Islet precursor cell (in vitro differentiated cells): ENCODE measurements at regions not wholly inside any gene's neighbourhood (a gene's known extent, or its start where the extent isn't known, plus 50 kb on each side); places are given as distances from the start of the nearest gene placed in this dataset.
"Not testable (repeated sequence)": the region's sequence is repeated elsewhere in the genome, so short reads cannot be mapped to it uniquely, and the experiment has no call there.

Experiments
- DNase-seq: peaks from one replicate; pipeline ENCODE4 v3.0.0-alpha.2; 2018

DNA sequence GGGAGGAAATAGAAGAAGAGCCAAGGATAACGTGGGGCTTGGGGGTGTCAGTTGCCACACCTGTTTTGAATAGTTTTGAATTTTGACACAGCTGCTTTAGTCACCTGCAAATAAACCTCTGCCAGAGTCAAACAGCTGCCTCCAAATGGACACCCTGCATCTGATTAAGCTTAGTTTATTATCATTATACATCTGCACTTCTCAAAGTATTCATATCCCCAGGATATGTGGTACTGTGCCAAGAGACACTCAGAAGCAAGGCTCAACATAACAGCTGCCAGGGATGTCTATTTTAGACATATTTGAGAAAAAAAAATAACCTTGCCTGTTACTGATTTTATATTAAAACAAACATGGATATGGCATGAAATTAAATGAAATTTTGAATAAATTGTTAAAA lies 122.5 kb upstream of the WDR75 start:
- no peak for DNase-seq

DNA sequence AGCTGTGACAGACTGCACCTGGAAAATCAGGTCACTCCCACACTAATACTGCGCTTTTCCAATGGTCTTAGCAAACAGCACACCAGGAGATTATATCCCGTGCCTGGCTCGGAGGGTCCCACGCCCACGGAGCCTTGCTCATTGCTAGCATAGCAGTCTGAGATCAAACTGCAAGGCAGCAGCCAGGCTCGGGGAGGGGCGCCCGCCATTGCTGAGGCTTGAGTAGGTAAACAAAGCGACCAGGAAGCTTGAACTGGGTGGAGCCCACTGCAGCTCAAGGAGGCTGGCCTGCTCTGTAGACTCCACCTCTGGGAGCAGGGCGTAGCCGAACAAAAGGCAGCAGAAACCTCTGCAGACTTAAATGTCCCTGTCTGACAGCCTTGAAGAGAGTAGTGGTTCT lies 121.8 kb upstream of the WDR75 start:
- not testable (repeated sequence) for DNase-seq

DNA sequence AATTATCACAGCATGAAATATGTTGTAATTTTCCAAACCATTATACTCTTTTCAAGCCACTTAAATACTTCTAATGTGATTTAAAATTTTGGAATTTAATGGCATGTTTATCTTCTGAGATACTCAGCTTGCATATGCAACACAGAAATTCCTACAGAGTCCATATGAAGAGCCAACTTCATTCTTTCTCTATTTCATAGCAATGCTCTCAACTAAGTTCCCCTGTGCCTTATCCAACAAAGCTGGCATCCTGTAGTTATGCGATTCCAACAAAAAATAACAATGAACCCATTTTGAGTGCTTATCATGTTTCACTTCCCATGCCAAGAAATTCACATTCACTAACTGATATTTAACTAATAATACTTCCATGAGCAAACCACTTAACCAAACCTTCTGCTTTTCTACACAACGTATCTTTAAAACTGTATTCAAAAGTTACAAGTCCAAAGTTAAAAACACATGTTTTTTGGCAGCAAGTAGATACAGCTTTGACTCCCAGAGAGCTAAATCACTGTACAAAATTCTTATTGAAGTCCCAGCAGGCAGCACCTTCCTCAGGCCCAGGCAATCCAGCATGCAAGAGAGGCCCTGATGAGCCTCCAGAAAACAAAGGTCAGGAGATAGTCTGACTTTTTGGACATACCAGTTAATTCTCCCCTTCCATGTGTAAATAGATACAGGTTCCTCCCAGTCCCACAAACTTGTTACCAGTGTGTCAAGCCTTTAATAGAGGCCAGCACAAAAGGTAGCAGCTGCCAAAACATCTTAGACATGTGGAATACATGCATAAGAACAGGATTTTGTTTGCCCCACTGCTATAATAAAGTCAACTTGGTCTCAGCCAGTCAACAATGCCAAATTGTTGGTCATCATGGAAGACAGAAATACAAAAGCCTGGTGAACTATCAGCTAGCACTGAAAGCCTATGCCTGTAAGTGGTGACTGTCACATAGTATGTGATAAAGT lies 113.1 kb upstream of the WDR75 start:
- no peak for DNase-seq

DNA sequence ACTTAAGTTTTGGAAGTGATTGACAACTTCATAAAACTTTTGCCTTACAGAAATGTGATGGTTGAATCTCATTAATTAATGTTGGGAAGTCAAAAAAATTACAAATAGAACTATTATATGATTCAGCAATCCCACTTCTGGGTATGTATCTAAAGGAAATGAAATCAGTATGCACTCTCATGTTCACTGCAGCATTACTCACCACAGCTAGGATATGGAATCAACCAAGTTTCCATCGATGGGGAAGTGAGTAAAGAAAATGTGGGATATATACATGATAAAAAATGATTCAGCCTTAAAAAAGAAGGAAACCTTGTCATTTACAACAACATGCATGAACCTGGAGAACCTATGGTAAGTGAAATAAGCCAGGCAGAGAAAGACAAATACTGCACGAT lies 112.4 kb upstream of the WDR75 start:
- no peak for DNase-seq

DNA sequence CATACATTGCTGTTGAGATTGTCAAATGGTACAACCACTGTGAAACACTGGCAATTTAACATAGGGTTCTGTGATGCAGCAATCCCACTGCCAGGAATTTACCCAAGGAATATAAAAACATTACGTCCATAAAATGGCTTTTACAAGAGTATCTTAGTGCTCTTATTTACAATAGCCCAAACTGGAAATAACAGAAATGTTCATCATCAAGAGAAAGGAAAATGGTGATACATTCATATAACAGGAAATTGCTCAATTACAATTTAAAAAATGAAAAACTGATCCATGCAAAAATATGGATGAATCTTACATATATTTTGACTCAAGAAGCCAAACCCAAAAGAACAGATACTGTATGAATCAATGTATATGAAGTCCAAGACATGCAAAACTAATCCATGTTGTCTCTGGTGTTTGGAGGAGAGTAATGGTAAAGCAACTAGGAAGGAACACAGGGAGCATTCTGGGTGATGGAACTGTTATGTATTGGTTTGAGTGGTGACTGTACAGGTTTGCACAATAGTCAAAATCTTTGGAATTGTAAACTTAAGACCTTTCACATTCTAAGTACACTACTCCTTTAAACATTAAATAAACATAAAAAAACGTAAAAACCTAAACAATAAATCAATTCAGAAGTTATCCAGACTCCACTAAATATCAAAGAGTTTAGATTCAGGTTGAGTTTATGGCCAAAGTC lies 104.8 kb upstream of the WDR75 start:
- DNase-seq, result no peak

DNA sequence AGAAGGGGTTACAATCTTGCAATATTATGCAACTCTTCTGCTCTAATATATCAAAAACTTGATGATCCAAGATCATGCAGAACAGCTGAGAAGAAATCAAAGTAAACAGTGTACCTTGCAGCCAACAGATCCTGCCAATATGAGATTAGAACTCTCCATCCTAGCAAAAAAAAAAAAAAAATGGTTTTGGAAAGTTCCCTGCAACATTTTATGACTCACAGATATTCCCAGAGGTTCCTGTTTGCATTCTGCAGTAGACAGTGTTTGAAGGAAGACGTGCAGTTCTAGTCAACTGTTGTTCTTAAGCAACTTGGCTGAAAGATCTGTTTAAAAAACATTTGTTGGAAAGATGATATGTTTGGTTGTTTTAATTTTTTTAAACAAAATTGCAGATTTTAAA lies 103.6 kb upstream of the WDR75 start:
- no peak for DNase-seq

DNA sequence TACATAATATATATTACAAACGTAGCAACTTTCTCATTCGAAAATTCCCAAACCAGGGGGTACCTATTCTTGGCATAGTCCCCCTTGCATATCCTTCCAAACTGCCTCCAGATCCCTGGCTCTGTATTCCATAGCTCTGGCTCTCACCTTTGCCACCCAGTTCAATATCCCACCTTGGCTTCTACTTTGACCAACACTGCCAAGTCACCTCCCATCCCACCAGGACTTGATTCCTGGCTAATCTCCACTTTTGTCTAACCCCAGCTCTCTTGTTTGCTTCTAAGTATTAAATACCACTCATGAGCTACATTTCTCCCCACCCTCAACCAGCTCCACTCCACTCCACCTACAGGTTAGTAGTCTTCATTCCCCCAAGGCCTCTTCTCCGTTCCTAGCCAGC lies 103.2 kb upstream of the WDR75 start:
- DNase-seq, result no peak

DNA sequence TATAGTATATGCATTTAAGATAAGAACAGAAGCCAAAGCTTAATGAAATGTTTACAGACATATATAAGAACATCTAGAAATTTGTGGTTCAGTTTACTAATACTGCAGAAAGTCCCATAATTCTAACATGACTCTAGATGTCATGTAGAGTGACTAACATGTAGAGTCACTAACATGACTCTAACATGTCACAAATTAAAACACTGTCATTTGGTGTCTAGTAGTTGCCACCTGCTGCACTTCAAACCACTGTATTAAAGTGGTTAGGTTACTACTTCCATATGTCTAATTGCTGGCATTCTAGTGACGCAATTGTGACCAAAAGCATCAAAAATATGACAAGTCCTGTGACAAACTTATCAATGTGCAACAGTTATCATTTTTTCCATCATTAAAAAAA lies 100.2 kb upstream of the WDR75 start:
- no peak for DNase-seq

DNA sequence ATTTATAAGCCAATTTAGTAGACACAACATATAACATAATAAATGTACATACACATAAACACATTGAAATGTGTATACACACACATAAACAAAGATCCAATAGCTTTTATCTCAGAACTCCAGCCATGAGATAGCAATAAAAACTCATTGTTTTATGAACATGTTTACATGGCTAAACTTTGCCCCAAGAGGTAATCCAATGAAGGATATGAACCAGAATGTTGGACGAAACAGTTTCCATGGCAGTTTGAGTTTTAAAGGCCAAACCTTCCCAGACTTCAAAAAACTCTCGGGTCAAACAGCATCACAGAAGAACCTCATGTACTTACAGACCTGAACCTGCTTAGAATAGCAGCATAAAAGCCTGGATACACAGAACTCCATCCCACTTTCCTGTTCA lies 97.2 kb upstream of the WDR75 start:
- DNase-seq, result no peak

DNA sequence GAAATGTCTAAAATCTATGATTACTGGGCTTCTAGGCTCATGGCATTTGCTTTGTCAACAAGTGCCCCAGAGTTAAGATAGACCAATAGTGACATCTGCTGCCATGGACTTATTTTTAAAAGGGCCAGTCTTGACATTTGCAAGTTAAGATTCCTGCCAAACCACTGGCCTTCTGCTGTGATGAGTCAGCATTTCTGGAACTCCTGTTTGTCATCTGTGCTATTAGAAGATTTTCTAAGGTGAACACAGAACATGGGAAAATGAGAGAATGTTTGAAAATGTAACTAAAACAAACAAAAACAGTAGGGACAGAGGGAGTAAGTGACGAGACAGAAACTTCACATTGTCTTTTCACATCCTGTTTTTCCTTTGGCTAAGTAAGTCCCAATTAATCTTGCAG lies 93.7 kb upstream of the WDR75 start:
- DNase-seq, result peak; percentile 60

DNA sequence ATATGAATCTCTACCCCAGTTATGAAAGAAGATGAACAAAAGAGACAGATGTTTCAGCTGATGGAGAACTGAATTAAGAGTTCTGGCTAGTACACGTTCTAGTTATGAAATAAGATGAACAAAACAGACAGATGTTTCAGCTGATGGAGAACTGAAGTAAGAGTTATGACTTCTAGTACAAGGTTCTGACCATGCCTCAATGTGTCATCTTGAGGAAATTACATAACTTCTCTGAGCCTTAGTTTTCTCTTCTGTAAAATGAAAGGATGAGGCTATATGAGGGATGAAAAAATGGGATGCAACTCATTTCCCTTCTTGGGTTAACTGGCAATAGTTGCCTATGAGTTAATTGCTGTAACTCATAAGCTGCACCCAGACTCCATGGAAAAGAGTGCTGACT lies 92.9 kb upstream of the WDR75 start:
- no peak for DNase-seq

DNA sequence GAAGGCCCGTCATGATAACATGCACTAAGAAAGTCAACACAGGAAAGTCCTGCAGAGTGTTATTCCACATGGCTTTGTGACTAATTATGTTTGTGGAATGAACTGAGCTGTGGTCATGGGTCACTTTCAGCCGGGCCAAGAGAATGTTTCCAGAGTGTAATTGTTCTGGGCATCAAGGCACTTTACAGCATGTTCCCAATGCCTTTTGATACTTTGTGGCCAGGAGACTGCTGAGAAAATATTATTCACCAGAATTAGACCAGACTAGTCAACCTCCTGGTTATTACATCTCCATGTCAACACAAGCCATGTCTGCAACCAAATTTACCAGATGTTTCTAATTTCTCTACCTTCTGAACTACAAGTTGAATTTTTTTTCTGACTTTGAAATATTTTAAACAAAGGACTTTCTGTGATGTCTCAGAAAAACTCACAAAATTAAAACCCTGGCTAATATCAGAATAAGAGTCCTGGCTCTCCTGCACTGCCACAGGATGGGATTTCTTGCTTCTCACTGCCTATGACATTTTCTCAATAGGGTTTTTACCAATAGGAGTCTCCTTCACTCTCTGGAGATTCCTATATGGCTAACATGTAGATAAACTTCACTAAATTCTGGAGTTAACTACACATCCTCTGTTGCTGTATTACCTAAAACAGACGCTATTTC lies 90.6 kb upstream of the WDR75 start:
- no peak for DNase-seq

DNA sequence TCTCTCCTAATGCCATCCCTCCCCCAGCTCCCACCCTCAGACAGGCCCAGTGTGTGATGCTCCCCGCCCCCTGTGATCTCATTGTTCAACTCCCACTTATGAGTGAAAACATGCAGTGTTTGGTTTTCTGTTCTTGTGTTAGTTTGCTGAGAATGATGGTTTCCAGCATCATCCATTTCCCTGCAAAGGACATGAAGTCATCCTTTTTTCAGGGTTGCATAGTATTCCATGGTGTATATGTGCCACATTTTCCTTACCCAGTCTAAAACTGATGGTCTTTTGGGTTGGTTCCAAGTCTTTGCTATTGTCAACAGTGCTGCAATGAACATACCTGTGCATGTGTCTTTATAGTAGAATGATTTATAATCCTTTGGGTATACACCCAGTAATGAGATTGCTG lies 89.3 kb upstream of the WDR75 start:
- not testable (repeated sequence) for DNase-seq

DNA sequence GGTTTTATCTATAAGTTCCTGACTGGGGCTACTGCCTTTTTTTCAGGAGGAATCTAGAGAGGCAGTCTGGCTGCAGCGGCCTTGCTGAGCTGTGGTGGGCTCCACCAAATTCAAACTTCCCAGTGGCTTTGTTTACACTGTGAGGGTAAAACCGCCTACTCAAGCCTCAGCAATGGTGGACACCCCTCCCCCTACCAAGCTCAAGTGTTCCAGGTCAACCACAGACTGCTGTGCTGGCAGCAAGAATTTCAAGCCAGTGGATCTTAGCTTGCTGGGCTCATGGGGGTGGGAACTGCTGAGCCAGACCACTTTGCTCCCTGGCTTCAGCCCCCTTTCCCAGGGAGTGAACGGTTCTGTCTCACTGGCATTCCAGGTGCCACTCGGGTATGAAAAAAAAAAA lies 83.9 kb upstream of the WDR75 start:
- DNase-seq, result peak; percentile 51

DNA sequence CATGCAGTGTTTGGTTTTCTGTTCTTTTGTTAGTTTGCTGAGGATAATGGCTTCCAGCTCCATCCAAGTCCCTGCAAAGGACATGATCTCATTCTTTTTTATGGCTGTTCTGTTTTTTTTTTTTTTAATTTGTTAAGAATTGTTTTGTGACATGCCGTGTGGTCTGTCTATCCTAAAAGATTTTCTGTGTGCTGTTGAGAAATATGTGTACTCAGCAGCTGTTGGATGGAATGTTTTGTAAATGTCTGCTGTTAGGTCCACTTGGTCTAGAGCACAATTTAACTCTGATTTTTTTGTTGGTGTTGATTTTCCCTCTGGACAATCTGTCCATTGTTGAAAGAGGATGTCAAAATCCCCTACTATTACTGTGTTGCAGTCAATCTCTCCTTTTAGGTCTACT lies 80.4 kb upstream of the WDR75 start:
- no peak for DNase-seq

DNA sequence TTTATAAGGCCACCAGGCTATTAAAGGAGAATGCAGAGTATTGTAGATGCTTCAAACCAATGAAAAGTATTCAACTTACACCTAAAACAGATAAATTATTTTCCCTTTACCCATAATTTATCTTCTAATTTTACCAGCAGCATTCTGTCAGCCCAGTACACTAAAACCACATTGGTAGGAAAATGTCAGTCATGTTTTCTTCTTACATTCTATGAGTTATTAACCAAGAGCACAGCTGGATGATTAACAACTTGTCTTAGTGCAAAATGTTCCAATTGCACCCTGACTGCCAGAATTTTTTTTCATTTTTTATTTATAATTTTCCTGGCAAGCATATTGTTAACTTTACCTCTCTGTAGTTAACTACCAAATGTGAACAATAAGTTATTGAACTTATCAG lies 79.0 kb upstream of the WDR75 start:
- no peak for DNase-seq

DNA sequence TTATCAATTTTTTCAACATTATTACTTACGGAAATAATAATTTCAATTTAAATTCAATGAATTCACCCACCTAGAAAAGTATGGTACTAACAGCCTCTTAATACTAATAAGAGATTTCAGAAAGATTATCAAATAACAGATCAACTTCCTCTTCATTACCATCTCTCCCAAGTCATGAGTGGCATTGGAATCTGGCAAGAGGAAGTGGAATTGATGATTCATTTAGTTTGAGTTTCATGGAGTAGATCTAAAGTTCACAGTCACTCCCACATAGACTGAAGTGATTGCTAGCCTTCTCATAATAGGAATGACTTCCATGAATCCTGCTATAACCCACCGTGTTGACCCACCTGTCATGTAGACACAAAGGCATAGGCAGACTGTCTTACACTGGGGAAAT lies 77.7 kb upstream of the WDR75 start:
- DNase-seq, result no peak

DNA sequence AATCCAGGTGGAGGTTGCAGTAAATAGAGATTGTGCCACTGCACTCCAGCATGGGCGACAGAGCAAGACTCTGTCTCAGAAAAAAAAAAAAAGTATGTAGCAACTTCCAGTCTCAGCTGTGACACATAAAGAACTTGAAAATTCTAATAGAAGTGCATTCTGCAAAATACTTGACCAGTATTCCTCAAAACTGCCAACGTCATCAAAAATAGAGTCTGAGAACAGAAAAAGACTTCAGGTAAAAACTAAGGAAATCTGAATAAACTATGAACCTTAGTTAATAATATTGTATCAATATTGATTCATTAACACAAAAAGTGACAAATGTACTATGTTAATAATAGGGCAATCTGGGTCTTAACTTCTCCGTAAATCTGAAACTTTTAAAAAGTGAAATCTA lies 76.7 kb upstream of the WDR75 start:
- no peak for DNase-seq

DNA sequence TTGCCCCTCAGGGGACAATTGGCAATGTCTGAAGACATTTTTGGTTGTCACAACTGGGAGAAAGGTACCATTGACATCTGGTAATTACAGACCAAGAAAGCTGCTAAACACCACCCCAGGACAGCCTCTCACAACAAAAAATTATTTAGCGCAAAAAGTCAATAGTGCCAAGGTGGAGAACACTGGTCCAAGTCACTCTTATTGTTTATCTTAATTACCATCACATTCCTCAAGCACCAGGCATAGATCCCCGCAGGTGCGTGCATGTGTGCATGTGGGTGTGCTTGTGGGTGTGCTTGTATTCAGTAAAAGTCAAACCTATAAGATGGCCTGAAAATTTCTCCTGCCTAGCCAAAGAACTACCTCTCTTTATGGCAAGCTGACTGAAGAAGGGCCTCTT lies 74.9 kb upstream of the WDR75 start:
- peak; percentile 67 for DNase-seq

DNA sequence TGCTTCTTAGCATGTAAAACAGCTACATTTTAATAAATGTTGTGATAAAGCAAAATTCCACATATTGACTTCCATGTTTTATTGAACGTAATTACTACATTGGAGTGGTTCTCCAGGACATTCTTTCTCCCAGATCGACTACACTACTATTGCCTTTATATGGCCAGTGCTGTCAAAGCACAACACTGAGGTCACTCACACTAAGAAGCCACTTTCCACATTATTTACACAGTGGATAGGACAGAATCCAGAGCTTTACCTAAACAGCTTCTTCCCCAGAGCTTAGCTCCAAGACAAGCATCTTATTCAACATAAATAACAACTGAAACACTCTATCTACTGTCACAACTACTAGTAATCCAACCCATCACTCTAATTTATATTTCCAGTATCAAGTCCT lies 73.9 kb upstream of the WDR75 start:
- no peak for DNase-seq

DNA sequence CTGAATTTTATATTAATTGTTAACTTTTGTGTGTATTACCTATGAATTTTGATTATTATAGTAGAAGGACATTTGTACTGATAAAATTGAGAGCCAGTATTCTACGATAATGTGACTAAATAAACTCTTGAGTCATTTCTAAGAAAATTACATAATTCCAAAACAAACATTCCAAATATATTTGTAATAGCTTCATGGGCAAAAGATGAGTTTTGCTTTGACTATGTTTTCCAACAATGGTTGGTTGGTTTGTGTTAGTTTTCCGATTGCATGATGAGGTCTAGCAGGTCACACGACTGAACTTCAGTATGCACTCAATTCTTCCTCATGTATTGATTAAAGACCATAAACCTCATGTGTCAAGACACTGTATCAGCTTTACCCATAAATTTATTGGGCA lies 71.7 kb upstream of the WDR75 start:
- no peak for DNase-seq

DNA sequence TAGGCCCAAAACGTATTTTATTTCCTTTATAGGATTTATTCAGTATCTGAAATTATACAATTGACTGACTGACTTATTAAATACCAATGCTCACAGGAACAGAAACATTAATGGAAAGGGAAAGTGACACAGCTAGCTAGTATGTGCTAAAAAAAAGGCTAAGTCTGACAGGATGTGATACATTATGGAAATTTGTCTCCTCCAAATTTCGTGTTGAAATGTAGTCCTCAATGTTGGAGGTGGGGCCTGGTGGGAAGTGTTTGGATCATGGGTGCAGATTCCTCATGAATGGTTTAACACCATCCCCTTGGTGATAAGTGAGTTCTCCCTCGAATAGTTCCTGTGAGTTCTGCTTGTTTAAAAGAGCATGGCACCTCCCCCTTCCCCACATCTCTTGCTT lies 70.6 kb upstream of the WDR75 start:
- no peak for DNase-seq

DNA sequence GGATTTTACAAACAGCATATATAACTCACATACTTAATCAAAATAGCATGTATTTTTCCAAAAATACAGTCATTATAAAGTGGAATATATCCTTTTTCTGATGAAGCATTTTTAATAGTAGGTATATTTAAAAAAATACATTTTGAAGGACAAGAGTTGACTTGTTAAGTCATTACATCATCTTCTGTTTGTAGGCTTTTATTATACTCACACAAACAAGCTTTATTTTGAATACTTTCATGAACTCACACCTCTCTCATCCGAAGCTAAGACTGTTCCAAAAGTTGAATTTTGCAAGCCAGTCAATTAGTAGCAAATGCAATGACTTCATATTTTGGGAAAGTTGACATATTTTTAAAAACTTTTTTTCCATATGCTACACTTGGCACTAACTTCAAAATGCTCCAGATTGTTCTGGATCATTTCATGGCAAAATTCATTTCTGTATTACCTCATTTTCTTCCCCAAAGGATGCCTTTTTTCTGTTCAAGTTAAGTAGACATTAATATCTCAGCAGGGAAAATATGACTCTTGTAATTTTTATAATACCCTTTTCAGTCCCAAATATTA lies 68.5 kb upstream of the WDR75 start:
- DNase-seq, result no peak

DNA sequence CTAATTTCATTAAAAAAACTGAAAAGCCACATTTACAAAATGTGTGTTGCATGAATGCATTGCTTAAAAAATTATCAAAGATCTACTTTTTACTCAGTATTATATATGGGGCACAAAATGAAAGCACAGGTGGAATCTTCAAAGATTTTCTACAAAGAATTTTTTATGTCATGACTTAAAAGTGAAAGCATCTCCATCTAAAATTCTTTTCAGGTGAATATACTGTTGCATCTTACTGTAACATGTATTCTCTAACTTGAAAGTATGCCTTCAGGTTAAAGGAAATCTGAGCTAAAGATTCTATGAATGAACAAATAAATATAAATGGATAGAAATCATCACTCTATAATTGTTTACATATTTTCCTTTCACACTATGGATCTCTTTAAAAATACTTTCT lies 66.8 kb upstream of the WDR75 start:
- DNase-seq, result no peak
